ENCODE measurements at regions not wholly inside any gene's neighbourhood (a gene's known extent, or its start where the extent isn't known, plus 50 kb on each side); places are given as distances from the start of the nearest gene placed in this dataset.

DNA sequence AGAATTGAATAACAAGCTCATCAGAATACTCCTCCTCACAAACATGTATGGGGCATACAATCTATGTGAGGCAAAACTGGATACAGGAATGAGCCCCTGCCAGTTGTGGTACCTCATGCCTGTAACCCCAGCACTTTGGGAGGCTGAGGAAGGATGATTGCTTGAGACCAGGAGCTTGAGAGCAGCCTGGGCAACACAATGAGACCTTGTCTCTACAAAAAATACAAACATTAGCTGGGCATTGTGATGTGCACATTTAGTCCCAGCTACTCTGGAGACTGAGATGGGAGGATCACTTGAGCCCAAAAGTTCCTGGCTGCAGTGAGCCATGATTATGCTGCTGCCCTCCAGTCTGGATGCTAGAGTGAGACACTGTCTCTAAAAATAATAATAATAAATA, 611.0 kb downstream of the NLGN4X start:
- DNase-seq (ENCODE audit: low read depth, low spot score) = no peak
- in situ Hi-C loops (cut with HindIII; ENCODE audit: low pct_unique_long_range_greater_than_20kb, low sequenced_read_pairs) = no loop called here

DNA sequence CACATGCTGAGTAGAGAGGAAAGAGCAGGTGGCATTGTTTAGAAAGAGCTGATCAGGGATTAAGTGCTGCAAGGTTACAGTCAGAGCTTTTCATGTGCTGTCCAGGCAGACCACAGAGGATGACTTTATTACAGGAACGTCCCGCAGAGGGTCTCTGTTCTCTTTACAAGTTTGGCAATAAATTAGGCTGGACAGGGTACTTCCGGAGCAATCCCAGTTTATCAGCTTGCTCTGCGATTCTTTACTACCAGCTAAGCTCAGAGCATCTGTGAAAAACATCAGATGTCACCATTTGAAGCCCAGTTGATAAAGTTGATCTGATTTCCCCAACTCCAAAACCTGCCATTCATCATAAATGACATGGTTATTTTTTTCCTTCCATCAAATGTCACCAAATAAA, 633.1 kb downstream of the NLGN4X start:
- in situ Hi-C loops (cut with HindIII; ENCODE audit: low pct_unique_long_range_greater_than_20kb, low sequenced_read_pairs) = no loop called here
- DNase-seq (ENCODE audit: low read depth, low spot score) = no peak

DNA sequence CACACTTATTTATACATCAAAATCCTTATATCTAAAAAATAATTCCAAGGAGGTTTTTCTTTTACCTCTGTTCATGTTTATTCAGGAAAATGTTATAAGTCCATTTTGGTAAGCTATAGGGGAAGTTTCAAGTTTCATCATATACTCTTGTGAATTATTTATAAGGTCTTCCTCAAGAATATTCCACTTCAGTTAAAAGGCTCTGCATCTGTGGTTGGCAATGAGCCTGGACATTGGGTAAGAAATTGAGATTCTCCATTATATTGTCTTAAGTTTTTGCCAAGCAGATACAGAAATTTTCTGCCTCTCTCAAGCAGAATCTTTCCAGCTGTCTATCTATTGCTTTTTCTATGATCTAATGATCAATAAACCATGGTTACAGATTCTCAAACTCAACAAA, 641.9 kb downstream of the NLGN4X start:
- in situ Hi-C loops (cut with HindIII; ENCODE audit: low pct_unique_long_range_greater_than_20kb, low sequenced_read_pairs) = no loop called here
- no peak for DNase-seq (ENCODE audit: low read depth, low spot score)

DNA sequence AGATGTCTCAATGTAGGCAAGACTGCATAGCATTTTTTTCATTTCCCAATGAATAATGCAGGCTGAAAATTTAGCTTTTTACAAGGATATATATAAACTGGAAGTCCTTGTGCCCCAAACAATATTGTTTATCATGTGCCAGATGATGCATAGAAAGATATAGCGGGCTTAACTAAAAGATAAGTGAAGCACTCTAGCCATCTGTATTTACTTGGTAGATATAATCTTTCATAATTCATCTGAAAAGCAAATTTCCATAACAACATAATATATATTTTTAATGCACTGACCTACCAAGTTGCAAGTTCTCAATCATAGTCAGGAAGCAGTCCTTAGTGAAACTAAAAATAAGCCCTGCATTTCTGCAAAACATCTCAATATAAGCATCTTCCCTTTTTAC, 653.3 kb downstream of the NLGN4X start:
- no peak for DNase-seq (ENCODE audit: low read depth, low spot score)

DNA sequence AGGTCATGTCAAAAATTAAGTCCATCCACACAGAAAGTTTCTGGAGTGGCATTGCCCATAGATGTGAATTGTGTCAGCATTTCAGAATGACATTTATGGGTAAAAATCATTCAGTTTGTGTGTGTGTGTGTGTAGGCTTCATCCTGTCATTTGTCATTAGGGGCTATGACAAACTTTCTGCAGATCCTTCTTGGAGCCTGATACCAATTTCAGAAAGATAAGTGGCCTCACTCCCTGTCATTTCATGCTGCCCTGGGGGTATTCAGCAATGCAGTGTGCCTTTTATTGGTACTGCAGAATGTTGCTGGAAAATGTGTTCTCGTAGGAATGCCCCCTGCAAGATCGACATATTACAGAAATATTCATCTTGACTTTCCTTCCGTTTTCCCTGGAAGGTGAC, 659.7 kb downstream of the NLGN4X start:
- DNase-seq (ENCODE audit: low read depth, low spot score) = no peak

More for the DNA sequence above, 653.3 kb downstream of the NLGN4X start:
- in situ Hi-C loops (cut with HindIII; ENCODE audit: low pct_unique_long_range_greater_than_20kb, low sequenced_read_pairs) = no loop called here

DNA sequence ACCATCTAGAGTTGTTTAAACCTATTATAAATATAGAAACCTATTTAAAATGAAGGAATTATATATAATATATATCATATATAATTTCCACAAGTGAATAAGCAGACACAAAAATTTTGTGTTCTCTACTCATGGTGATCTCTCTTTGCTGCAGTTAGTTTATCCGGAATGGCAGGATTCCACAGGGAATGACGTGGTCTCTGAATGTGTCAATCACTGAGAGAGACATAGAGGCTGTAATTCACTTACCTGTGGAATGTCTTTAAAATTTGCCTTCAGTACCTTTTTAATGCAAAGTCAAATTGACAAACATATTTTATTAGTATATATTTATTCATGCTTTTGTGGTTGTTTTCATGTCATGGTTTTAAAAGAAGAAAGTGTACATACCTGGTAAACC, 669.3 kb downstream of the NLGN4X start:
- DNase-seq (ENCODE audit: low read depth, low spot score) = no peak
- in situ Hi-C loops (cut with HindIII; ENCODE audit: low pct_unique_long_range_greater_than_20kb, low sequenced_read_pairs) = no loop called here

More for the DNA sequence above, 659.7 kb downstream of the NLGN4X start:
- in situ Hi-C loops (cut with HindIII; ENCODE audit: low pct_unique_long_range_greater_than_20kb, low sequenced_read_pairs) = no loop called here

DNA sequence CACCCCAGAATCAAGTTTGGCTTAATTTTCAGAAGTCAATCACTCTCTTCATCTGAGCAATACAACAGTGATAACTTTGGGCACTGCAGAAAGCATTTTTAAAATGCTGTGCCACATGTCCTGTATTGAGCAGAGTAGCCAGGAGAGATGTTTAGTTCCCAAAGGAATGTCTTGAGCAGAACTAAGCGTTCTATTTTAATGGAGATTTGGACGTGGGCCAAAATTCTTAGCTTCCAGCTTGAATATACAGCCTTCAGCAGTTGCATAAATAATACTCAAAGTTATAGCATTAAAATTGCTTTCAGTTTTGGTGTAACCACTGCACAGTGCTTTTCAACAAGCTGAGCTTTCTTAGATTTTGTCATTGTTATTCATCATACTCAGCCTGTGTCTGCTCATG, 679.2 kb downstream of the NLGN4X start:
- DNase-seq (ENCODE audit: low read depth, low spot score) = no peak
- in situ Hi-C loops (cut with HindIII; ENCODE audit: low pct_unique_long_range_greater_than_20kb, low sequenced_read_pairs) = no loop called here

DNA sequence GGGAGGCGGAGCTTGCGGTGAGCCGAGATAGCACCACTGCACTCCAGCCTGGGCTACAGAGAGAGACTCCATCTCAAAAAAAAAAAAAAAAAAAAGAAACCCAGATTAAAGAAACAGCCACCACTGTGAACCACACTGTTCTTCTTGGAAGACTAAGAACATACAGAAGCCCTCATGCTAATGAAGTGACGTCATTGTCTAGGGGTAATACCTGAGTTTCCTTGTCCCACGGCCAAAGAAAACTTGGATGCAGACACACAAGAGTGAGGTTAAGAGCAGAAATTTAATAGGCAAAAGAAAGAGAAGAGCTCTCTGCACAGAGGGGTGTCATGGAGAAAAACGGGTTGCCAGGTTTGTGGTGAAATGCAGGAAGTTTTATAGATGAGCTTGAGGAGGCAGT, 691.6 kb downstream of the NLGN4X start:
- in situ Hi-C loops (cut with HindIII; ENCODE audit: low pct_unique_long_range_greater_than_20kb, low sequenced_read_pairs) = no loop called here

DNA sequence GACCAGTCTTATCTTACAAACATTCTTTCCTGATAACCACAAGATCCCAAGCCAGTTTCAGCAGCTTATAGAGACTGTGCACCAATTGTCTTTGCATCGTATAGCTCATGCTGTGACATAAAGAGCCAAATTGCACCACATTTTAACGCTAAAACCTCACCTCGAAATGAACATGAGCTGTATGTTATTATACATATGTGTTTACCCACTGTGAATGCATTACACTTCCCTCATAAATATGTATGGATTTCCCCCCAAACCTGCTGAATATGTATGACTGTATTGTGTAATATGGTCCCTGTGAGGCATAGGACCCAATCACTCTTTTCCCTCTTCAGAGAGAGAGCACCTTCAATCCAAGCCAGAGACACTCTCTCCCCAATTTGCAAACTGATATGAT, 692.4 kb downstream of the NLGN4X start:
- no peak for DNase-seq (ENCODE audit: low read depth, low spot score)
- in situ Hi-C loops (cut with HindIII; ENCODE audit: low pct_unique_long_range_greater_than_20kb, low sequenced_read_pairs) = no loop called here

More for the DNA sequence above, 691.6 kb downstream of the NLGN4X start:
- DNase-seq (ENCODE audit: low read depth, low spot score) = no peak

DNA sequence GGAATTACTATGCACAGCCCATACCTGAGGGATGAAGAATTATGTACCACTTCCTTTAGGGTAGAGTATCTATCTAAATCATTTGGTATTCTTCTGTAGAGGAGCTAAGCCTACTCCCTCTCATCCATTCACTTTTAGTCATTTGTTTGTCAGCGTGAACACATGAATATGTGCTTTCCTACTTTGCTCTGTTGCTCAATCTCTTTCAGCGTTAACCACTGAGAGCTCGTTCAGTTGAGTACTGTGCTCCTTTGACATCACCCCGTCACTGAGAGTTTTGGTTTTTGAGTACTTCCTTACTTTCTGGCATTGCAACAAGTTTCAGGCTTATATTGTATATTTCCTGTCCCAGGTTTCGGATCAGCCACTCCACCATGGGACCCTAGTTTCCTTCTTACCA, 700.6 kb downstream of the NLGN4X start:
- in situ Hi-C loops (cut with HindIII; ENCODE audit: low pct_unique_long_range_greater_than_20kb, low sequenced_read_pairs) = no loop called here
- no peak for DNase-seq (ENCODE audit: low read depth, low spot score)

DNA sequence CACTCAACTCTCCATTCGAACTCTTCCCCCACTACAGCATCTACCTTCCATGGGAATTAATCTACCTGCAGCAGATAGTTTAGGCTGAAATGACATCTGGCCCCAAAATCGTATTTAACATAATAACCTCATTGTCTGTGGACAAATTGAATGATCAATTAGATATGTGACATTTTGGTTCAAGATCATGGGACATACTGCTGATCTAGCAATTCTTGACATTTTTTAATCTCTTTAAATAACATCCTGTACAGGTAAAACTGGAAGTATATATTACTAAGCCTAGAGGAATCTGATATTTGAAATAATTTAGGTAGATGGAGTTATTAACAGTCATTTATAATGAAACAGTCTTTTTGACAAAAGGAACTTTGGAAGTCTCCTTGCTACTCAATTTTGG, 702.5 kb downstream of the NLGN4X start:
- in situ Hi-C loops (cut with HindIII; ENCODE audit: low pct_unique_long_range_greater_than_20kb, low sequenced_read_pairs) = no loop called here
- no peak for DNase-seq (ENCODE audit: low read depth, low spot score)

DNA sequence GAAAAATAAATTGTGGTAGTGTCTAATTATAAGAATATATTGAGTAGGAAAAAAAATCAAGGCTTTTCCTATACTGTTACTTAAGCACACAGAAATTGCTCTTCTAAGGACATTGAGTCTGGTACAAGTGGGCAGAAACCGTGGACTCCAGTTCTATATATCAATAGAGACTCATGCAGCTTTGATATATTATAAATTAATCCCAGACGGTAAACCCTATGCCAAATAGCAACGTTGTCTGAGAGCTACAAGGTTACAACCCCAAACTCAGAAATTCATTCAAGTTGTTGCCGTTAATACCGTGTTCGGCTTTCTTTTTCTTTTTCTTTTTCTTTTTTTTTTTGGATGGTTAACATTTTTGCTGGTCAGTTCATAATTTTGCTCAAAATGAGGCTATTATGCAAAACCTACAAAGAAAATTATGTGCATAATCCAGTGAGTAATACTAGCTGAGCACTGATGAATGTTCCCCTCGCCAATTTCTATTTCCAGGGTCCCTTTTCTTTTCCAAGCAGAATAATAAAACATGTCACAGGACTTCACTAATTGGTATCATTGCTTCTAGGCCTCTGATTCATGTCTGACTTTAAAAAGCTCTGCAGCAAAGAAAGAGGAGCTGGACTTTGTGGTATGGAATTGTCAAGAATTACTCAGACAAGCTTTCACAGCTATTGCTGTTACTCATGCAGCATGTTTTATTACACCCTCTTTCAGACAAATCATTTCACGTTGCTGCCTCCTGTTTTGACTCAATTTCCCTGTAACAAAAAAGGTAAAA, 737.7 kb downstream of the NLGN4X start:
- no peak for DNase-seq (ENCODE audit: low read depth, low spot score)
- in situ Hi-C loops (cut with HindIII; ENCODE audit: low pct_unique_long_range_greater_than_20kb, low sequenced_read_pairs) = no loop called here

DNA sequence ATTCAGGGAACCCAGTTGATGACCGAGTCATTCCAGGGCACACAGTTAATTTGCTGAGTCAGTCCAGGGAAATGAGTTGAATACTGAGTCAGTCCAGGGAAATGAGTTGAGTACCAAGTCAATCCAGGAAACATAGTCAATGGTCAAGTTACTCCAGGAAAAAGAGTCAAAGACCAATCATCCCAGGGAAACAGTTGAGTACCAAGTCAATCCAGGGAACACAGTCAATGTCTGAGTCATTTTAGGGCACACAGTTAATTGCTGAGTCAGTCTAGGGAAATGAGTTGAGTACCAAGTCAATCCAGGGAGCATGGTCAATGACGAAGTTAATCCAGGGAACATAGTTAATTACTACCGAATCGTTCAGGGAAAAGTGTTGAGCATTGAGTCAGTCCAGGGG, 754.4 kb downstream of the NLGN4X start:
- in situ Hi-C loops (cut with HindIII; ENCODE audit: low pct_unique_long_range_greater_than_20kb, low sequenced_read_pairs) = no loop called here
- DNase-seq (ENCODE audit: low read depth, low spot score) = peak; percentile 2

DNA sequence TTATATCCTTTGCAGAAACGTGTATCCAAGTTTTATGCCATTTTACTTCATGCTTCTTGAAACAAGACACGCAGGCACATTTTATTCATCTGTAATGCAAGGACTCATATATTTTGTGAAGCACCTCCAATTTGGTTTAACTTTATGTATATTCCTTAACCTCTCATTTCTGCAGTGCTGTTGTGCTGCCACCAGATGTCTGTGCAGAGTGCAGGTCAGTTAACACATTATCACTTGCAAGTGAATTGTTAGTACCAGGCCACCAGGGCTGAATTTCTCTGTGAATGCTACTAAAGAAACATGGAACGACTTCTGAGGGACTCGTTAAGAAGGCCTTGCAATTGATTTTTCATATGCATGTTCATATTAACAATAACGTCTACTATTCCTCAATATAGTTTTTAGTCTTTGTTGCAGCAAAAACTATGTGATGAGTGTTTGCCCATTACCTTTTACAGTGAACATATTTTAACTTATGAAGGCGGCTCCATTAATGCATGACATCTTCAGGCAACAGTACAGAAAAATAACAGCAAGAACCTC, 770.3 kb downstream of the NLGN4X start:
- in situ Hi-C loops (cut with HindIII; ENCODE audit: low pct_unique_long_range_greater_than_20kb, low sequenced_read_pairs) = no loop called here

DNA sequence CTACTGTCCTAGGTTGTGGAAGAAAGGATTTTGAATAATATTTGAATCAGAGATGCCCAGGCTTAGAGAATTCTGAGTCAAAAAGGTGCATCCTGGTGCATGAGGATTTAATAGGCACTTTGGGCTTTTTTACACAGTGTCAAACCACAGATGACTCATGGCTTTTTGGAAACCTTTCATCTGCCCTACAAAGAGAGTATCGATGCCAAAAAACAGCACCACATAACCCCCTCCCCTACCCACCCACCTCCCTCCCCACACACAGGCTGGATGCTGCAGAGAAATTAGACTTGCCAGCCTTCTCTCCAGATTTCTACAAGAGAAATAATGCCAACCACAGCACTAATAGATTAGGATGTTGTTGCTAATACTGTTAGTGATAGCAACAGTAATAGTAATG, 779.3 kb downstream of the NLGN4X start:
- in situ Hi-C loops (cut with HindIII; ENCODE audit: low pct_unique_long_range_greater_than_20kb, low sequenced_read_pairs) = no loop called here
- DNase-seq (ENCODE audit: low read depth, low spot score) = no peak

More for the DNA sequence above, 770.3 kb downstream of the NLGN4X start:
- peak; percentile 7 for DNase-seq (ENCODE audit: low read depth, low spot score)

DNA sequence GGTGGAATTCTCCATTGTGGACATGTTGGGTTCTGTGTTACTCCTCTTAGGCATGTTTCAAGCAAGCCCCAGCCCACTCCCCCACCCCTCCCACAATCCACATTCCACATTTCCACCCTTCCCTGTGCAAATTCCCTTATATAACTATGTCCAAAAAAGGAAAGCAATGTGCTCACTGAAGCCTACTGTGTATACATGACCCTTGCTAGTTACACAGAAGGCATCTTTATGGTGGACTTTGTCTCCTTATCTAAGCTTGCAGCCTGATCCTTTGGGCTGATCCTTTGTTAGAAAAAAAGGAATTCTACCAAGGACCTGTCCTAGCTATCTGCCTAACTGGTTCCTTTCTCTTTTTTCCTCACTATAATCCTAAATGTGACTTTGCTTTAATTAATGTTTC, 796.8 kb downstream of the NLGN4X start:
- in situ Hi-C loops (cut with HindIII; ENCODE audit: low pct_unique_long_range_greater_than_20kb, low sequenced_read_pairs) = no loop called here
- no peak for DNase-seq (ENCODE audit: low read depth, low spot score)

DNA sequence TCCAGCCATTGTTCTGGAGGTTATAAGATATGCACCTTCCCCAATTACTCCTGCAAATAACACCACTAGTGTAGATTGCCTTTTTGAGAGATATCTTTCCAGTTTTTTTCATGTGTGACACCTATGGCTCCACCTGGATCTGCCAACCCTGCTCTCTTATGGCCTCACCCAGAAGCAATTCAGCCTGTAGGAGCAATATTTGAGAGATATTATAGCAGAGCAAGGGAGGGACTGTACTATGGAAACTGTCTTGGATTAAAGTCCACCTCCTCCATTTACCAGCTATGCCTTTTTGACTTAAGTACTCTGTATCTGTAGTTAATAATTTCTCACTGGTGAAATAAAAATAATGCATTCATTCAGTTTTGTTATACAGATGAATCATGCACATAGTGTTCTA, 803.5 kb downstream of the NLGN4X start:
- in situ Hi-C loops (cut with HindIII; ENCODE audit: low pct_unique_long_range_greater_than_20kb, low sequenced_read_pairs) = no loop called here

DNA sequence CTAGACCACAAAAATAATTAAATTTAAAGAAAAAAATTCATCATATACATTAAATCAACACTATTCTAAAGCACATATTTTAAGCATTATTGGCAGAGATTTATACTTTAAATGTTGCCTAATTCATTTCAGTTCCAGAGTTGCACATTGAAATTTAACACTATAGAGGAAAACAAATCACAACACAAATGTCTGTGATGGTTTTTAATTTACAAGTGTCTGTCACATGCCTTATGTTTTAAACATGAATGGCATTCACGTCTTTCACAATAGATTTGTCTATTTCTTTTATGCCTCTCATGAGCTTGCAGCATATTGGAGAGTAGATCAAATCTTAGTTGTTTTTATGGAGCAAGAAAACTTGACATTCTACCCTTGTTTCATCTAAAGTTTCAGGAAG, 811.3 kb downstream of the NLGN4X start:
- in situ Hi-C loops (cut with HindIII; ENCODE audit: low pct_unique_long_range_greater_than_20kb, low sequenced_read_pairs) = no loop called here
- DNase-seq (ENCODE audit: low read depth, low spot score) = no peak

More for the DNA sequence above, 803.5 kb downstream of the NLGN4X start:
- DNase-seq (ENCODE audit: low read depth, low spot score) = no peak

DNA sequence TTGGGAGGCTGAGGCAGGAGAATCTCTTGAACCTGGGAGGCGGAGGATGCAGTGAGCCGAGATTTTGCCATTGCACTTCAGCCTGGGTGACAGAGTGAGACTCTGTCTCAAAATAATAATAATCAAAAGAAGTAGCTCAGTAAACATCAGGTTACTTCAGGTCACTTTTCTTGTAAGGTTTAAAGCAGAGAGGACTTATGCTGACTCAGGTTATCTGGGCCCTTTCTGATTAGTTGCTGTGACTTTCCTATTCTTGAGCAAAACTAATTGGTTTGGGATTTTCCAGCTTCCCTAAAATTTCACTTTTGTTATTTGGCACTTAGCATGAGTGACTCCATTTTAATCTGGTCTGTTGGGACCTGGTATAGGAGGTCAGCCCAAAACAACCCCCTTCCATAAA, 812.9 kb downstream of the NLGN4X start:
- in situ Hi-C loops (cut with HindIII; ENCODE audit: low pct_unique_long_range_greater_than_20kb, low sequenced_read_pairs) = no loop called here

More for the DNA sequence above, 812.9 kb downstream of the NLGN4X start:
- DNase-seq (ENCODE audit: low read depth, low spot score) = no peak

Measured in SK-MEL-5 (cell line).